ENCODE measurements at regions not wholly inside any gene's neighbourhood (a gene's known extent, or its start where the extent isn't known, plus 50 kb on each side); places are given as distances from the start of the nearest gene placed in this dataset.

- DNase-seq = no peak
These were observed 107.3 kb upstream of the LPP start for GRCh38 chr3:188046561-188047211.

DNA sequence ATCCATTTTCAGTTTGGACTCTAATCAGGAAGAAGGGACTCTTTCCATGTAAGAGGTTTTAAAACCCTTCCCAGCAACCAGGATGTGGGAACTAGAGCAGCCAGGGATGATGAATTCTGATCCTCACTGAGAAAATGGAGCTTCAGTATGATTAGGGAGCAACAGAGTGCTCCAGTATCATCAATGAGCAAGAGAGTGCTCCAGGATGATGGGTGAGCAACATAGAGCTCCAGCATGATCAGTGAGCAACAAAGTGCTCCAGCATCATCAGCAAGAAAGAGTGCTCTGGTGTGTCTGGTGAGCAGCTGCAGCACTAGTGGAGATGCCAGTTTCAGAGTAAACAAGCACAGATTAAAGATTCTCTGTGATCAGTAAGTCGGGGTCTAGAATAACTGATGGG lies 106.4 kb upstream of the LPP start:
- DNase-seq = no peak

DNA sequence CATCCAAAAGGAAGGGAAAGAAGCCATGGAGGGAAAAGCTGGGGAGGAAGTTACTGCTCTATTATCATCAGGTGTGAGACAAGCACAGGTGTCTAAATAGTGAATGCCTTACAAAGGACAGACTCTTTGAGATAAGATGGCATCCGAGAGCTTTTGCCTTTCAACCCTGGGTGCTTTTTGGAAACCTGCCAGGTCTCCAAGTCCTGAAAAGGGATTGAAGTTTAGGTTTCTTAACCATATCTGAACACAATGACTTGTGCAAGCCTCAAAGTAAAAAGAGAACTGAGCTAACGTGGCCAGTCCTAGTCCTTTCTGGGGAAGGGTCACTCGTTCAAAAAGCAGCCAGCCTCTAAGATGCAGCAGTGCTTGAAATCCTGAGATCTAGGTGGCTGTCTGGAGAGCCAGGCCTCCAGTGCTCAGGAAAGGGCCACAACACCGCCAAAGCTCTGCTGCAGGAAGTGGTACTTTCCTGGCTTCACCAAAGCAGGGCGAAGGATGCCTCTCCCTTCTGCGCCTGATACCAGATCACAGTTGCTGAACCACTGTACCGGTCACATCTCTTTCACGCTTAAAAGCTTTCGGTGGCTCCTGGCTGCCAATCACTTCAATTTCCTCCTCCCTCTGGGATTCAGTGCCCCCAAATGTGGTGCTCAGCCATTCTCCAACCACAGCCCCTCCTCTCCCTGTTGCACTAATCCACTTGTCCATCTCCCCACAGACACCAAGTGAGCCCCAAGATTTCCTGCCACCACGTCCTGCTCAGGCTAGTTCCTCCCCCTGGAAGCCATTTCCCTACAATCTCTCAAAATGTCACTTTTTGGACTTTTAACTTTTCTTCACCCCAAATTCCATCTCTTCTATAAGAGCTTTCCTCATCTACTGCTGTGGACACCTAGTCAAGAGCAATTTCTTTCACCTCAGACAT lies 104.1 kb upstream of the LPP start:
- no peak for DNase-seq

- no peak for DNase-seq
These were observed 102.2 kb upstream of the LPP start for GRCh38 chr3:188051801-188052168.

GRCh38 chr3:188052169-188053035 lies 101.6 kb upstream of the LPP start:
- no peak for DNase-seq

DNA sequence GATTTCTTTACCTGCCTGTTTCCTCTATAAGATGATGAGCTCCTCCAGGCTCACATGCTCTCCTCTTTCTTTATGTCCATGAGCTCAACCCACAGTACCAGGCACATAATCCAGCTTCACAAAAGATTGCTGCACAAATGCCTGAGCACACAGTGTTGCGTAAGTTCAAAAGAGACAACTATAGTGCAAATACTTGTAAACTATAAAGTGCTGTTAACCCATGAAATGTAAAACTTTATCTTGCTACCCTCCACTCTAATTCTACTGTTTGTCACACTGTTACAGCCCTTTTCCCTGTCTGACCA lies 101.0 kb upstream of the LPP start:
- DNase-seq = no peak

DNA sequence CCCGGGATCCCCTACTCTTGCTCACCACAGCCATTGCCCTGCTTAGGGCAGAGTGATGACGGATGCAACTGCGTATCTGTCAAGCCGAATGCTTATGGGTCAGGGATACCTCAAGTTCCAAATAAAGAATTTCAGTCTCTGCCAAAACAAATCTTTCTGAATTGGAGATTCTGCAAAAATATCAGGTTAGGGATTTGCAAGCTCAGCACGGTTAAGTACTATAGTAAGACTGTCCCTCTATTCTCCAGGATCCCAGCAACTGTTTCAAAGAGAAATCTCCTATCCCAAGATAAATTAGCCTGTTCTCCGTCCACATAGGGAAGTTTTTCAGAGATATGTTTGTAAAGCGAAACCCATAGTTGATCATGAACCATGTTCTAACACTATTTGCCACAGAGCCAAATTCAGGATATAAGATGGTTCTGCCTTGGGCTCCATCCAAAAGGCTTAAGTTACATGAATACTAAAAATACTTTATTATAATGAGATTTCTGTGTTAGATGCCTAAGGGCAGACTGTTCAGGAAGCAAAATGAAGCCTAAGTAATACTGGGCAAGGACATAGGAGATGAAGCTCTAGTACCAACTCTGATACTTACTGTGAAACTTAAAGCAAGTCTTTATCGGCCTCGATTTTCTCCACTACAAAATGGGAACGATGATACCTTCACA lies 100.1 kb upstream of the LPP start:
- DNase-seq = no peak

DNA sequence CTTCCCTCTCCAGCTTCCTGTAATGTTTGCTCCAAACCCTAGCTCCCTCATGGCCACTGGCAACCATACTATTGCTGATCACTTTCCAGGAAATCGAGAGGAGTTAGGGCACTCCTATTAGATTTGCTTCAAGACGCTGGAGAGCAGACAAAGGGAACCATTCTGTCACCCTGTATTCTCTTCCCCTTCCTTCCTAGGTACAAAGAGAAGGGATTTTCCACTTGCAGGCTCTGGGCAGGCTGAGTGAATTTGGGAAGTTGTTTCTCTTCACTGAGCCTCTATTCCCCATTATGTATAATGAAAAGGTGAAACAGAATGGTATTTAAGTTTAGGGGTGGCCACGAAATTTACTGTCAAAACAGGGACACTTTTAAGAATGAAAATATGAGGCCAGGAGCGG lies 99.4 kb upstream of the LPP start:
- DNase-seq = no peak

DNA sequence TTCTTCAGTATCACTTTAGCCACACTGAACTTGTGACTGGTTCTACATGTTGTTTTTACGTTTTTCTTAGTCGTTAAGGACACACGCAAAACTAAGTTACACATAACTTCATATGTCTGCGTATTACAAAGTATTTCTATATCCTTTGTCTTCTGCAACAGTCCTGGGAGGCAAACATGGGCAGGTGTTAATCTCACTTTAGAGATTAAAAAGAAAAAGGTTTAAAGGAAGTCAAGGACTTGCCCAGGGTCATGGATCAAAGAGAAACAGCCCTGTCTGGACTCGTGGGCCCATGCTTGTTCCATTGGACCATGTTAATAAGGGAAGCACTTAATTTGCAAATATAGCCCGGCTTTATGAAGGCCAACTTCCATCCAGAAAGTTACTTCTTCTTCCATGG lies 98.6 kb upstream of the LPP start:
- no peak for DNase-seq

GRCh38 chr3:188057124-188057523 lies 96.8 kb upstream of the LPP start:
- no peak for DNase-seq

- DNase-seq = no peak
These were observed 95.3 kb upstream of the LPP start for GRCh38 chr3:188058569-188059184.

GRCh38 chr3:188059351-188059750 lies 94.6 kb upstream of the LPP start:
- DNase-seq = no peak

- DNase-seq = no peak
These were observed 93.6 kb upstream of the LPP start for GRCh38 chr3:188060264-188060835.

GRCh38 chr3:188060840-188061544 lies 93.0 kb upstream of the LPP start:
- no peak for DNase-seq

DNA sequence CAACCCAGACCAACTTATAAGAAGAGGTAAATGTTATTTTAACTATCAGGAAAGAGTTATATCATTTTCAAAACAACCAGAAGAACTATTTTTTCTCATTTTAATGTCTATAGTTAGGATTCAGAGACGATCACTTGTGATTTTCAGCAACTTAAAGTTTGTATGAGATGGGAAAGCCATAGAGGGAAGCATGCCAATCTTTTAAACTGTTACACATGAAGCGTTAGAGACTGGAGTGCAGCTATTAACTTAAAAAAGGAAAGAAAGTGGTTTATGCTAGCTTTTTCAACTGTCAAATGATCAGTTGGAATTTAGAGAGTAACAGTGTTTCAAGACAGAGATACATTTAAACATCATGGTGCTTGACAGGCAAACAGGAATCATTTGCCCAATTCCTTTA lies 91.7 kb upstream of the LPP start:
- no peak for DNase-seq

DNA sequence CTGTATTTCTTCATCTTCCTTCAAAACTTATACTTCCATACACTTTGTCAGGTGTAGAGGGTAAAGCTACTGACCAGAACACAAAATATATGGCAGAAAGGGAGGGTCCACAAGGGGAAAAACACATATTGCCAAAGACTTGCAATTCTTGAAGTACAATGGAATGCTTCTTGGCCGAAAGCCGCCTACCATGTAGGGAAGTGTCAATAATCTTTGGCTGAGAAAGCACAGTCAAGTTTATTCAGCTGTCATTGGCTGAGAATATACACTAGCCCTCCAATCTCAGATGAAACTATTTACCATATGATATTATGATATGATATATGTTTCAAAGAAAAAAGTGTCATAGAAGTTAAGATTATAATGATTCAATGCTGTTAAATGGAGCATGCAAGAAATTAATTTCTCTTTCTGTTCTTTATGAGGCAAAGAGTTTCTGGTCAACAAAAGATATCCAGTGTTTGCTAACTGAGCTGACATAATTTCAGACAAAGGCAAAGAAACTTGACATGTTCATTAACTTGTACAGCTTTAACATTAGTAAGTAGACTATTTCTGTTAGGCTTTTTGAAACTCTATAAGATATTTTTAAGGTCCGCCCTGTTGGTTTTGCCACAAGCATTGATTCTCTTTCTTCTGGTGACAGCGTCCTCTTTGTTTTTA lies 89.0 kb upstream of the LPP start:
- DNase-seq = no peak

GRCh38 chr3:188066141-188066540 lies 87.8 kb upstream of the LPP start:
- no peak for DNase-seq

DNA sequence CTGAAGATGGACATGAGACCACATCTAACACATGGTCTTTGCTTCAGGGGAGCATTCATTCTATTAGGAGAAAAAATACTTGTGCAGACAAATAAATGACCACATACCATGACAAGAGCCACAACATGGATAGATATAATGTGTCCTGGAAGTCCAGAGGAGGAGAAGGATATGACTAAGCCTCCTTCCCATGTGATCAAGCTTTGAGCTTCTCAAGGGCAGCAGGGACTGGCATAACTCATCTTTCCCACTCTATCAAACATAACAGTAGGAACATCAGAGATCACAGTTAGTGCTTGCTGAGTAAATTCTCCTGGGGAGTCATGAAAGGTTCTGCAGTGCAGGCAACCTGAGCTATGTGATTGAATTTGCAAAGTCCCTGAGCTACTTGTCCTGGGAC lies 86.0 kb upstream of the LPP start:
- DNase-seq = no peak

DNA sequence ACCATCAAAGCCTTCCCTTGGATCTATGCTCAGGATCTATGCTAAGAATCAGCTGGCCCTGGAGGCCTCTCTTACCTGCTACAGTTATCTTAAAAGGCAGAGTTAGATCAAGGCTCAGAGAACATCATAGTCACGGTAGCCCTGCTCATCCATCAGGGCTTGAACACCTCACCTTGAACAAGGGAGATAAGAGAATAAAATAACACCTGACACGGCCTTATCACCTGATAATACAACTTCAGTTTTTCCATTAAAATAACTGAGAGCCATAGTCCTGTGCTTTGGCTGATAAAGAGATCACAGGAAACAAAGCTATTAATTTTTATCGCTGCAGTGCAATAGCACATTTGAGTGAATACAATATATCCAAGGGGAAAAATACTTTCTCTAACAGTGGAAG lies 85.6 kb upstream of the LPP start:
- DNase-seq = no peak

DNA sequence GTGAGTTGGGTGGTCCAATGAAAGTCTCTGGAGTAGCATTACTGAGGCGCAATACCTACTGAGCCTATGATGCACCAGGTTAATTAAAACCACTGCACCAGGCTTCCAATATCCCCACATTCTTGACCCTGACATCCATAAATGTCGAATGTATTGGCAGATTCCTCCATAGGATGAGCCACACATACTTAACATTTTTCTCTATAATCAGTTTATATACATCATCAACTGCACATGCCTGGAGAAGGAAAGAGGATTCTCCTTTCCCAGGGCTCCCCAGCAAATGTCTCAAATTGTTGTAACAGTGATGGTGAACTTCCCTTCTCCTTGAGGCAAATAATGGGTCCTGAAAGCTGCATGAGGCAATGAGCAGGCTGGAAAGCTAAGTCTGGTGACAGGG lies 82.3 kb upstream of the LPP start:
- no peak for DNase-seq

DNA sequence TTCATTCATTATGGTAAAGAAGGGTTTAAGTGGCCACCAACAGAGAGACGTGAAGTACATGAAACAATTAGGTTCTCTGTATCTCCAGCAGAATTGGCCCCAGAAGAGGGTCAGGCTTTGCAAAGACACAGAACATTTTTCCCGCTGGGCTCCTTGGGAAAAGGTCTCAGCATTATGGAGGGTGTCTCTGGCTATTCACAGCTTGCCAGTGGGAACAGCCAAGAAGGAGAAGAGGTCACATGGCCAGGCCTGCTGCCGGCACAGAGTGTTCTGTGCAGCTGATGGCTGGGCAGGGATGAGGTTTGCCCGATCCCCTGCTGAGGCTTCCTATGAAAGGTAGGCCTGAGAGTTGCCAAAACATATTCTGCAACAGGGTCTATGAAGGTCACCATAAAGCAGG lies 77.8 kb upstream of the LPP start:
- DNase-seq = no peak

All from GOT3 (cell line).